HG02852 (cell line): ENCODE measurements at regions not wholly inside any gene's neighbourhood (a gene's known extent, or its start where the extent isn't known, plus 50 kb on each side); places are given as distances from the start of the nearest gene placed in this dataset.
A peak's percentile ranks its signal among the peaks of the same experiment; 100 is the strongest.
"Not testable (repeated sequence)": the region's sequence is repeated elsewhere in the genome, so short reads cannot be mapped to it uniquely, and the experiment has no call there.

Experiments used
- ATAC-seq: cut with Tn5 transposase; IDR thresholded peaks from one replicate; pipeline ENCODE4 v1.9.1; 2021; ENCODE audit warnings: mild to moderate bottlenecking, moderate library complexity; ENCODE audit not compliant: unreplicated experiment

DNA sequence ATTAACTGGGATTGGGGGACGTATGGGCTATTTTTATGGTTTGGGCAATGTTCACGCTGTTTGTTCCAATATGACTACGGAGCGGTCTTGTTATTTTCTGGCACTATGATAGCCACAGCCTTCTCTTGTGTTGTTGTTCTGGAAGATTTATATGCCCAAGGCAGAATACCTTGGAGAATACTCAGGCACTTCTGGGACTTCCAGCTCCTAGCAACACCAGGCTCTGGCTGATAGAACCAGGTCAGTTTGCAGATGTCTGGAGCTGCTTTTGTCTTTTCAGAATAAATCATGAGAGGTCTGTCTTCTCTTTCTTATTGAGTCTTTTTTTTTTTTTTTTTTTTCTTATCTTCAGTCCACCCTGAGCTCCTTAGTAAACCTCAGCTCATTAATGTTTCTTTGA lies 262.5 kb downstream of the MED10 start:
- no peak for ATAC-seq

DNA sequence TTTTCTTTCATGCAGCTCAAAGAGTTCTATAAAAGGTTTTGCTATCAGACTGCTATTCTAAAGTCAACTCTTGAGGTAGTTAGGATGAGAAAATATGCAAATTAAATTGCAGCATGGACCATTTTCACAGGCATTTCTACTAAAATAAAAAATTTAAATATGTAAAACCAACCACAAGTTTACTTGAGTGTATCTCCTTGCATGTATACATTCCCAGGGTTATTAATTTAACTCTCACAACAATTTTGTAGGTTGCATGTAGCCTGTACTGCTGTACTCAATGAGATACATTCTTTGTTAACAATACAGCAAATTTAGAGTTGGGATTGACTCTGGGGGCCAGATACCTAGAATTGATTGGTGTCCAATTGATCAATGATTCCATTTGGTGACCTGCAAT lies 265.8 kb downstream of the MED10 start:
- ATAC-seq, result no peak

DNA sequence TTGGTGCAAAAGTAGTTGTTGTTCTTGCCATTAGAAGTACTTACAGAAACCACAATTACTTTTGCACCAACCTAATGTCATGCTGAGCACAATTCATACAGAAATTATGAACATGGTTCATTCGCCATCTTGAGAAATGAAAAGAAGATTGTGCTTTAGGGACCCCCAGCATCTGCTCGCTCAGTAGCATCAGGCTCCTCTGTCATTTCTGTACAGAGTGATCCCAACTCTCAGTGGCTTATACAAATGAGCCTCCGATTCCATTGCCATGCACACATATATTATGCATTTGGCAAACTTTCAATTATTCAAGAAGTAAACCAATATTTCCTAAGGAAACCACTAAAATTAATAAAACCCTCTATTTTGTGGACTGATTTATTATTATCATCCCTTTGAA lies 266.2 kb downstream of the MED10 start:
- ATAC-seq, result no peak

DNA sequence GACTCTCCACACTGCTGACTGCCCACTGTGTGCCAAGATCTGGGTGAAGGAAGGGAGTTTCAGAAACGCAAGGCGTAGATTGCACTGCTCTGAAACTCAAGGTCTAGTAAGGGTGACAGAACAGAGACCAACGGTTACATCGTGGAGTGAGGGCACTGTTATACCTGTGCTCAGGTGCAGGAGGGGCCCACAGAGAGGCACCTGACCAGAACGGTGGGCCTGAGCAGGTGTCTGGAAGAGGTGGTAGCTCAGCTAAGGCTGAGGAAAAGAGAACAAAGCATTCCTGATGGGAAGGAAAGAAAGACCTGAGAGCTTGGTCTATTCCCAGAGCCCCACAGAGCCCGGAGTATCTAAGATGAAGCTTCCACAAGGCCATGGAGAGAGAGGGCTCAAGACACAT lies 267.2 kb downstream of the MED10 start:
- ATAC-seq, result no peak

DNA sequence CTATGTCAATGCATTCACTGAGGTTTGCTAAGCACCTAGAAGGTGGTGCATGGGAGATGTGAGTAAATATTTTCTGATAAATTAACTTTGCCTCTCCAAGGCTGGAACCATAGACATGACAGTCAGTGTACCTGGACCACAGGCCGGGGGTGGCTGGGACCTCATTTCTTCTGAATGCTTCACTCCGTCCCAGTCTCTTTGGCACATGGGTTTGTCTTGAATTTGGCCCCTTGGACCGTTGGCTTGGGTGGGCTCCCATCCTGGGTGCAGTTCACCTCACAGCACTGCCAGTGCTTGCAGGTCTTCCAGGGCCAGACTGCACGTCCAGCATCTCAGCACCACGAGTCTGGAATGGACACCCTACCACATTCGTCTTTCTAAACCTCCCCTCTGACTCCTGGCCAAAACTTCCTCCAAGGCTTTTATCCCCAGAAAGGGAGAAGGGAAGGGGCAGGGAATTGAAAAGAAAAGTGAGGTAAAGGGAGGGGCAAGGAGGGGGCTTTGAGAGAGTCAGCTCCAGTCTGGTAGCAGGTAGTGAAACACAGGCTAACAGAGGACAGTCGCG lies 267.8 kb downstream of the MED10 start:
- no peak for ATAC-seq

DNA sequence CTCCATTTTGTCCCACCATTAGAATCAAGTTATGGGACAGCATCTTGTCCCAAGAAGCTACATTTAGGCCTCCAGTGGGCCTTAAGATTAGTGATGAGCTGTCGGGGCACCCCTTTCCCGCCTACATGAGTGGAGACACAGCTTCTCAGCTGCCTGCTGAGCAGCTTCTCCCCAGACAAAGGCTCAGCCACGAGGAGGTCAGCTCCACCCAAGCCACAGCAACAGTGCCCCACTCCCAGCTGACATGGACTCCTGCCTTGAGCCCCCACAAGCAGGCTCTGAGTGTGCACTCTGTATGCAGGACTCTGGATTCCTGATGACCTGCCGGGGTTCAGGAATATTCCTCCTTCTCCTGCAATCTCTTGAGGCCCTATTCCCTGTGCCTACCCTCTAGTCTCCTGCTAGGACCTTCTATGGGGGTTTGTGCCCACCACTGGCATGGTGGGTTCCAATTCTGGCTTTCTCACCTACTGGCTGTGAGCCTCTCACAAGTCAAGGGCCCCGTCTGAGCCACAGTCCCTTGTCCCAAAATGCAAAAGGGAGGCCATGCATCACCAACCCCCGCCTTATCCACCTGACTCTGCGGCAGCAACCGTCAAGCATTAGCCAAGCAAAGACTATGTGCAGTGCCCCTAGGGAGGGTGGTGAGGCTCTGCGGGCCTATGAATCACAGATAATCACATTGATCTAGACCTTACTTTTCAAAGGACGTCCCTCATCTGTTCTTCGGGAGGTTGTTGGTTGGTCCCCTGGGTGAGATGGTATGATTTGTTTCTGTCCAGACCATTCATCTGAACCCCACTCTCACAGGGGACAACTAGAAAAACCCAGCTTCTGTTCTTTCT lies 269.1 kb downstream of the MED10 start:
- ATAC-seq, result no peak

DNA sequence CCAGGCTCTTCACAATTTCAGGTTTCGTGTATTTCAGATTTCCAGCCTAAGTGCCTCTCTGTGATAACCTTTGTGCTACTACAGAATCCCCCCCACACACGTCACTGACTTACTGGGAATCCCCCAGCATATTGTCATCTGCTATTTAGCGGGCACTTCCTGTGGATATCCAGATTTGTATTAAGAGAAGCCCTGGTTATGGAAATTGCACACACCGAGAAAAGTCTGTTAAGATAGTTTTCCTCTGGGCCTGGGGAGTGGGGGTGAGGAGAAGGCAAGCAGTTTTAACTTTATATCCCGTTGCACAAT lies 269.9 kb downstream of the MED10 start:
- no peak for ATAC-seq

DNA sequence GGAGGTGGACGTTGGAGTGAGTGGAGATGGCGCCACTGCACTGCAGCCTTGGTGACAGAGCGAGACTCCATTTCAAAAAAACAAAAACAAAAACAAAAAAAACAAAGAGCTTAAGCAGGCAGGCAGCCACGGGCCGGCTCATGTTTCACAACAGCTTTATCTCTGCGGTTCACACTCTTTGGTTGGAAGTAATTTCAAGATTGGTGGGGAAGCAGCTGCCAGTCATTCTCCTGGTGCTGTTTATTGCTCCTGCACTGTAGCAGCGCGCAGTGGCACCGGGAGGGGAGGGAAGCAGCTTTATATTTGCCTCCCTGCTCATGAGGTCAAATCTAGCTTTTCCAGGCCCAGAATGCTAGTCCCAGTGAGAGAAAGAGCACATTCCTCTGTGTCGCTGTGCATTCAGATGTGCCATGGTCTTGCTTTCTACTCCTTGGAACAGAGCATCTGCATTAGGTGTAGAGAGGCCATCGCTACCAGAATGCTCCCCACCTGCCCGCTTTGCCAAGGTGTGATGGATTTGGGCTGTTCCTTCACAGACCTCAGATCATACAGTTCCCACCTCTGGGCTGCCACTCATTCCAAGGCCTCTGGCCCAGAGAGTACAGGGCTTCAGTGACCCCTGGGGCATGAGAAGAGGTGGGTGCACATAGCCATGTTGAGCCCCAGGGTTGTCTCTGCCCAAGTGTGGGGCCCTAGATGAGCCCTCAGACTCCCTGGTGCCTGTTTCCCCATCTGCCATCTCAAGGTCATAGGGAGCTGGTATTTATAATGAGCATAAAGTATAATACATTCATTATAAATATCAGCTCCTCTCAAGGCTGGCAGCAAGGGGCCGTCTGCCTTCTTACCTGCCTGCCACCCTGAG lies 270.4 kb downstream of the MED10 start:
- ATAC-seq, result no peak

DNA sequence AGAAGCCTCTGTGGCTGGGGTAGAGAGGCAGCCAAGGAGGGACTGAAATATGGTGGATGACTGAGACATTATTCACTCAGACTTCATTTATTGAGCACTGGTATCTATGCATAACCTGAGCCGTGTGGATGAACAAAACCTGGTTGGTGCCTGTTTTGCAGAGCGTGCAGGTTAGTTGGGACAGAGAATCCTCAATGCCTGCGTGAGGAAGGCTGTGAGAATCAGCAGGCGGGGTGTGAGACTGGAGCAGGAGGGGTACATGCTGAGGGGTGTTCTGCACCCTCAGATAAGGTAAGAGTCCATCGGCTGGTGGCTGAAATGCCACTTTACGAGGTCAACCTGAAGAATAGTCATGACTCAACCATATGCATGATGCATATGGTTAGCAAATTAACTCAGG lies 271.6 kb downstream of the MED10 start:
- no peak for ATAC-seq

DNA sequence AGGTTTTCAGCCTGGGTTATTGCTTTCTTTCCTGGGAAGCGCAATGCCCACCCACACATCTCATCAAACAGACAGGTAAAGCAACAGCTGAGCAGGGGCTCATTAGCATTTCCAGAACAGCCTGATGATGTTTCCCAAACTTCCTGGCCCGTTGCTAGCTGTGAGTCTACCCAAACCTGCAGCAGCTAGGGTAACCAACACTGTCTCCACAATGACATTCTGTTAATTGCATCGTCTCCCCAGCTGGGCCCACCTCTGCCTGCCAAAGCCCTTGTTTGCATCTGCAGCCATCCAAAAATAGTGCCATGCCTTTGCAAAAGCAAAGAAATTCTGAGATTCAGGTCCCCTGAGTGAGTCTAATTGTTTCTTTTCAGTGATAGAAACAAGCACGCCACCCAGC lies 273.0 kb downstream of the MED10 start:
- no peak for ATAC-seq

DNA sequence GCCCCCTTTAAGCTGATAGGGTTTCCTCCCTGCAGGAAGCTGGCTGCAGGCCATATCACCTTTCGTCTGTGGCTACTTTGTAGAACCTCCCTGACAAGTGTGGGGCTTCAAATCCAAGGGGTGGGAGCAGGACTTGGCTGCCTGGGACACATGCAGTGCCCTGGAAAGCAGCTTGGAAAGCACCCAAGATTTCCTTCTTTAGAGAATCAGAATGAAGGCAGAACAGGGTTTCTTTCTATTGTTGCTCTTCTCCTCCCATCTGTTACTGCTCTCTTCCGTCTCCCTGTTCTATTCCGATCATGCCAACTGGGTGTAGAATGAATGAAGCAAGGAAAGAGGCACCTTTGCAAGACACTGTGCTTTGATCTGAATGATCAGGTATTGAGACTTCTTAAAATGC lies 282.2 kb downstream of the MED10 start:
- ATAC-seq, result no peak

DNA sequence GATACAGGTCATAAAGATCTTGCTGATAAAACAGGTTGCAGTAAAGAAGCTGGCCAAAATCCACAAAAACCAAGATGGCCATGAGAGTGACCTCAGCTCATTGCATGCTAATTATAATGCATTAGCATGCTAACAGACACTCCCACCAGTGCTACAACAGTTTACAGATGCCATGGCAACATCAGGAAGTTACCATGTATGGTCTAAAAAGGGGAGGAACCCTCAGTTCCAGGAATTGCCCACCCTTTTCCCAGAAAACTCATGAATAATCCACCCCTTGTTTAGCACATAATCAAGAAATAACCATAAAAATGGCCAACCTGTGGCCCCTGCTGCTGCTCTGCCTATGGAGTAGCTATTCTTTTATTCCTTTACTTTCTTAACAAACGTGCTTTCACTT lies 284.2 kb downstream of the MED10 start:
- not testable (repeated sequence) for ATAC-seq

DNA sequence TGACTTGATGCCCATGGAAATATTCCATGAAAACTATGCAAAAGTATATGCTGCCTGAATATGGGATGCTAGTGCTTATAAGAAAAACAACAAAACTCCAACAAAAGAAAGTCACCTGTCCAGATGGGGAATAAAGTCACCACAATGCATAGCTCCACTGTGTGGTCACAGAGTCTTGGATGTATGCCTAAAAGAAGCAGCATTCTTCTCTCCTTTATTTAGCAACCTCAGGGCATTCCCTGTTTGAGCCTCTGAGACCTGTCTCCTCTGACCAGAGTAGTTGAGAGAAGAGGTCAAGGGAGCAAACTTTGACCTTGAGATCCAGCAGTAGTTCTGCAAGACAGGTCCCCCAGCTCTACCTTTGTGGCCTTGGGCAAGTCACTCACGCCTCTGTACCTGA lies 287.5 kb downstream of the MED10 start:
- no peak for ATAC-seq

DNA sequence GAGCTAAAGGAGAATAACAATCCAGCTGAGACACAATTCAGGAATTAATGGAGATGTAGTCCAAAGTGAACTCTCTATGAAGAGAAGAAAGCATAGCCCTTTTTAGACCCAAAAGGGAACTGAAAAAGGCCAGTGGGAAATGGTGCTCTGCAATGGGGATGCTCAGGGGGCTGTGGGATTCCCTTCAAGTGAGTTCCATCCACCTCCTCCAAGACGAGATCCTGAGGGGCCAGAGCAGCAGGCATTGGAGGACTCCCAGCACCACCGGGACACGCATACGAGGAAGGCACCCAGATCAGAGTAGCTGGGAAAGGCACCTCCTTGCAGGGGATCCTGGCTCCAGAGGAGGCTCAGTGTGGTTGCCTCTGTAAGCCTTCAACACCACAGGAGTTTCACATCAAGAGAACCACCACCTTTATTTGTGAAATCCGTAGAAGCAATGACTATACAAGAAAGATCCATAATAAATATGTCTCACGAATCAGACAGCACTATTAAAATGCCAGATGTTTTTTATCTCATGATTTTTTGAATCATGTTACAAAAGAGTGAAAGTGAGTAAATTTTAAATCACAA lies 288.2 kb downstream of the MED10 start:
- ATAC-seq, result peak; percentile 64

DNA sequence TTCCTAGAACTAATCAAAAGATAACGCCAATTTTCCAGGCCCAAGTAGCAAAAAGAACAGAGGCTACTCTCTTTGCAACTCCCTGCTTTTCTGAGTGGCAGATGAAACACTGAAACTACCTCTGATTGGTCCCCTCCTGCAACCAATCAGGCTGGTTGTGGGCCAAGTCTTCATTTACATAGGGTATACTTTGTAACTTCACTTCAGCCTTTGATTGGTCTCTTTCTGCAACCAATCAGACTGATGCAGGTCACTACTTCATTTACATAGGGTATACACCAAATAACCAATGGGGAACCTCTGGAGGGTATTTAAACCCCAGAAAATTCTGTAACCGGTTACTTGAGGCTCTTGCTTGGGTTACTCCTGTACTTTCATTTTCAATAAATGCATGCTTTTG lies 289.6 kb downstream of the MED10 start:
- no peak for ATAC-seq

DNA sequence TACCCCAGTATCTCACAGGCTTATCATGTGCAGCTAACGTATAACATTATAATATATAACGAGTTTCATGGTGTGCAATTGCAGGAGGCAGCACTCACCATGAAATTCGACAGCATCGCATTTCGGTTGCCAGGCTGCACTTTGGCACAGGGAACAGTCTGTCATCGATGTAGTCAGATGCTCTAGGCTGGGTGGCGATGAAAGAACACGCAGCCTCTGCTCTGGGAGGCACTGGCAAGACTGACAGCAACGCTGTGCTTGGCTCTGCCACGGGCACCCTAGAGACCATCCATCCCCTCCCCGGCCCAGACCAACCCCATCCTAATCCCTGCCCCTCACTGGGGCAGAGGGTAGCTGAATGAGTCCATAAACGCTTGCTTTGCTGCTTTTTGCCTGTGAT lies 290.8 kb downstream of the MED10 start:
- ATAC-seq, result no peak

DNA sequence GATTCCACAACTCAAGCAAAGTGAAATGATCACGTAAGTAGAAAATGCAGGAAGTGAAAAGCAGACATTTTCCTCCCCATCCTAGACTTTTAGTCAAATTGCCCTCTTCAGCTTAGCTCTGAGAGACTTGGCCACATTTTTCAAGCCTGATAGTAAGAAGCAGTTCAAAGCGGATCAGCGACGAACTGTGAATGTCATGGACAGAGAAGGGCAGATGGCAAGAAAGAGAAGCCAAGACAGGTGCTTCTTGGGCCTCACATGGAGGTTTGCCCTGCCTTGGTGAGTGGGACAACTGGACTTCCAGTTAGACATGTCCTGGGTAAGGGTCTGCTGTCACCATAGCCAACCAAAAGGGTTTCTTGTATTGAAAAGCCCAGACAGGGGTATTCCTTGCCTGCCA lies 291.5 kb downstream of the MED10 start:
- ATAC-seq, result no peak

DNA sequence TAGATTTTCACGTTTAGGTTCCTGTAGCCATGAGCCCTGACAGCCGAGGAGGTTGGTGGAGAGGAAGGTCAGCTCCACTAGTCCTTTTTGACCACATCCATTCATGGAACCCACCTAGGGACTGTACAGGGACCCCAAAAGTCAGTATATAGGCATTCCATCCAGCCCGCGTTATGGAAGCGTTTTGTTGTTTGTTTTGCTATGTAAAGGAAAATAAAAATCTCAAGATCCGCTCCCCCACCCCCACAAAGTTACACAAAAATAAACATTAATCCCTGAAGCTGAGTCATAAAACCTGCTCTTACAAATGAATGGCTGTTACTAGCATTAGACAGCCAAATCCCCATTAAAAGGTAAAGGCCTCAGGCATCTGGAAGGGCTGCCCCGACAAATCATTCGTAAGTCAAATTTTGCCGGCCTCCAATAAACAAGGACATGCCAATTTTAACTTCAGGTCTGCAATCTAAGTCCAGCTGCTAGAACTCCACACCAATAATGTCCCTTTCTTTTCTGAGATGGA lies 292.9 kb downstream of the MED10 start:
- no peak for ATAC-seq

DNA sequence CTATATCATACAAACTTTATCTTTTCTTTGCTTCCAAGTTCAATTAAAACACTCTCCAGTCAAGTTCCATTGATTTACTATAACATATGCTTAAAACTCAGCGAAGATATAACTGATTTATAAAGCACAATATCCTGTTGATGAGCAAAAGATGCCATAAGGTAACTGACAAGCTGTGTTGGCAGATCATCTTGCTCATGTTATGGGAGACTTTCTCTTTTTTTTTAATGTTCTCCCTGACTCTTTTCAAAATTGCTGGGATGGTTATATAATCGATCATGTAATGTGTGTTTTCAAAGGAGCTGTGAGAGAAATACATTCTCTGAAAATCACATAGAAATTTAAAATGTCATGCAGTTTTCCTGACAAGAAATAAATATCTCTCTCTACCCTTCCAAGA lies 293.5 kb downstream of the MED10 start:
- no peak for ATAC-seq

DNA sequence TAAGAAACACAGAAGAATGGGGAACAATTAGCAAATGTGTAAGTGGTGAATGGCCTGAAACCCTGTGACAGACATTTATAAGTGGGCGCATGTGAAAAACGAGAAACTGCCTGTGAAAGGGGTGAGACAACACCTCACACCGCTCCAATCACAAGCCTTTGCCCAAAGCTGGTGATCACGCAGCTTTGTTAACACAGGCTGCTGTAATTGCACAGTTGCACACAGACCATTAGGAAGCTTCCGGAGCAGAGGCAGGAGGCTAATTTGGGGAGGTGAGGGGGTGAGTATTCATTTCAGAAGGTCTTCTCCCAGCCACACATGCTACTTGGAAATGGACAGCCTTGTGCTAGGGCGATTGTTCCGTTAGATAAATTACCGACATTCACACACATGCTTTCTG lies 294.0 kb downstream of the MED10 start:
- ATAC-seq, result no peak

DNA sequence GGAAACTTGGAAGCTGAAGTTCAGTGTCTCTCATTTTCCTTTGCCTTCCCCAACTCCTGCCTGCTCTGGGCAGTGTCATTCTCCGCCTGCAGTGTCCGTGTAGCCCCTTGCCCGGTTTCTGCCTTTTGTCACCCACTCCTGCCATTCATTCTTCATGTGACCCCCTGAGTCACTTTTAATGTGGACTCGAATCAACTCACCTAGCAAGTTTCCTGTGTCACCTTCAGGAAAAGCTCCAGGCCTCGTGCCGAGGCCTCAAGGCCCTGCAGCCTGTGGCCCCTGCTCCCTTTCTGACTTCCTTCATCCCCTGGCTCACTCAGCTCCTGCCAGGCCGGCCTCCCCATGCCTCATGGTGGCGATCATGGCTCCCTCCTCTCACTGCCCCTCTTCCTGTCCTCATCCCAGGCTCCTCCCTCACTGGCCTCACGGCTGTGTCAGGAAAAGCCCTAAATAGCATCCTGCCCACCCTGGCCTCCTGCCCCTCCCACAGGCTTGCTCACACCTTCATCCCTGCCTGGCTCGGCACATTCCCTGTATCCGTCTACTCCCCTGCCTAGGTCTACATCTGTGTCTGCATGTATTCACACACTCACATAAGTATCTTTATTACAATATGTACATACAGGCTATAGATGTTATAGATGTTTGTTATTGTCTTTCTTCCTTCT lies 294.9 kb downstream of the MED10 start:
- ATAC-seq, result no peak
